H1 (cell line): ENCODE measurements at regions not wholly inside any gene's neighbourhood (a gene's known extent, or its start where the extent isn't known, plus 50 kb on each side); places are given as distances from the start of the nearest gene placed in this dataset.

ENCODE experiments used
- RFX5 ChIP-seq: IDR thresholded peaks from 2 replicates; pipeline ENCODE4 v1.6.1; 2011; ENCODE audit warnings: low read depth, low read length, improper control_type of control experiment, borderline replicate concordance
- SP2 ChIP-seq: IDR thresholded peaks from 2 replicates; pipeline ENCODE4 v1.6.1; 2012; ENCODE audit warnings: mild to moderate bottlenecking, low read length, inconsistent platforms
- SUZ12 ChIP-seq: fragments of 200-600 bp; sonication (generic); IDR thresholded peaks from 2 replicates; pipeline ENCODE4 v1.6.1; 2012; ENCODE audit warnings: mild to moderate bottlenecking, inconsistent platforms, low read length, moderate library complexity, mixed read lengths

DNA sequence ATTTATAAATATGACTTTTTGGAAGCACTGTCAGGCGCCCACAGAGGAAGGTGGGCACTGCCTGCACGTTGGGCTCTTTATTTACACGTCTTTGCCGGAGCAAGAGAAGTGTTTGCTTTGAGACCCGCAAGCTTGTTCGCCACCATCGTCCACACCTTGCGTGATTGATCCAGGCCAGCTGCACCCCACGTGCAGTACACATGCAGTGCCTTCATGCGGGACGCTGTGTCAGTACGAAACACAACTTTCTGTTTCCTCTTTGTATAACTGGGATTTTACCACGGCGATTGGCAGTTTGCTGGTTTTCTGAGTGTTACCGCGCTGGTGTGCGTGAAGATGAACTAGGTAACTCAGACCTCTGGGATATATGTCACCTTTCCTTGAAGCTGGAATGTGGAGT, 571.0 kb upstream of the SALL3 start (continued):
- TF ChIP-seq SUZ12 = no peak
- TF ChIP-seq SP2 = no peak
- no peak for TF ChIP-seq RFX5
